HEK293 (cell line): ENCODE measurements at regions not wholly inside any gene's neighbourhood (a gene's known extent, or its start where the extent isn't known, plus 50 kb on each side); places are given as distances from the start of the nearest gene placed in this dataset.

ENCODE experiments used
- CTCF ChIA-PET: fragments of 350-600 bp; formaldehyde crosslinking; extraction: SDS; loops from one replicate; lab custom pipeline; 2021; ENCODE audit warnings: antibody characterized with exemption; lab: Yijun Ruan, JAX
- POLR2A ChIA-PET: fragments of 300-600 bp; formaldehyde crosslinking; extraction: SDS; loops from one replicate; lab custom pipeline; 2020; ENCODE audit warnings: antibody characterized with exemption, inconsistent platforms; lab: Yijun Ruan, JAX
- H3K27ac ChIP-seq: fragments of 200-500 bp; sonication (Bioruptor generic); 2 replicates; pipeline ENCODE4 v1.5.1; 2014; ENCODE audit warnings: low read depth, low read length, control low read depth, inconsistent platforms; ENCODE audit errors: extremely low read depth
- H3K36me3 ChIP-seq, 2 experiments: fragments of 200-500 bp in 1 of 2; sonication (Bioruptor generic) in 1 of 2; 1 replicate in 1 of 2; 2 replicates in 1 of 2; pipeline ENCODE4 v1.5.1; 2014 to 2017; ENCODE audit warnings: inconsistent platforms in 2 of 2, low read length in 2 of 2; ENCODE audit not compliant: control insufficient read depth in 2 of 2, insufficient read depth in 1 of 2
- H3K4me1 ChIP-seq: fragments of 200-500 bp; sonication (Bioruptor generic); 2 replicates; pipeline ENCODE4 v1.5.1; 2014; ENCODE audit warnings: mild to moderate bottlenecking, low read length, inconsistent platforms; ENCODE audit not compliant: control insufficient read depth, insufficient read depth
- H3K4me3 ChIP-seq: 2 replicates; pipeline ENCODE4 v1.5.1; 2011; ENCODE audit warnings: low read depth, mild to moderate bottlenecking, control low read depth, low read length, moderate library complexity
- H3K9me3 ChIP-seq: fragments of 200-500 bp; sonication (Bioruptor generic); 2 replicates; pipeline ENCODE4 v1.5.1; 2014; ENCODE audit warnings: low read depth, low read length, inconsistent platforms; ENCODE audit not compliant: control insufficient read depth, insufficient read depth
- CTCF ChIP-seq: fragments of 450-650 bp; formaldehyde crosslinking; IDR thresholded peaks from 2 replicates; pipeline ENCODE4 v1.5.1; 2016; ENCODE audit warnings: missing biosample characterization, missing genetic modification characterization
- HOXC10 ChIP-seq: sonication (generic); formaldehyde crosslinking; IDR thresholded peaks from 2 replicates; pipeline ENCODE4 v1.8.1; 2023; ENCODE audit warnings: mild to moderate bottlenecking, missing genetic modification reagents
- KLF1 ChIP-seq: fragments of 450-650 bp; formaldehyde crosslinking; IDR thresholded peaks from 2 replicates; pipeline ENCODE4 v1.5.1; 2016; ENCODE audit warnings: missing biosample characterization, missing genetic modification characterization
- KLF8 ChIP-seq: fragments of 450-650 bp; formaldehyde crosslinking; IDR thresholded peaks from 2 replicates; pipeline ENCODE4 v1.5.1; 2016; ENCODE audit warnings: missing biosample characterization, missing genetic modification characterization
- SALL2 ChIP-seq: fragments of 450-650 bp; formaldehyde crosslinking; IDR thresholded peaks from 2 replicates; pipeline ENCODE4 v1.5.0; 2017; ENCODE audit warnings: missing biosample characterization, mild to moderate bottlenecking, missing genetic modification characterization, borderline replicate concordance
- SCRT2 ChIP-seq: fragments of 450-650 bp; formaldehyde crosslinking; IDR thresholded peaks from 2 replicates; pipeline ENCODE4 v1.5.1; 2016; ENCODE audit warnings: missing biosample characterization, missing genetic modification characterization
- ZBTB20 ChIP-seq: fragments of 450-650 bp; formaldehyde crosslinking; IDR thresholded peaks from 2 replicates; pipeline ENCODE4 v1.5.1; 2016; ENCODE audit warnings: missing biosample characterization, missing genetic modification characterization
- ZBTB26 ChIP-seq: fragments of 450-650 bp; formaldehyde crosslinking; optimal IDR thresholded peaks from 2 replicates; pipeline ENCODE3; 2016; ENCODE audit warnings: missing biosample characterization, mild to moderate bottlenecking, missing genetic modification characterization
- ZBTB8A ChIP-seq: fragments of 450-650 bp; formaldehyde crosslinking; IDR thresholded peaks from 2 replicates; pipeline ENCODE4 v1.5.1; 2016; ENCODE audit warnings: missing biosample characterization, missing genetic modification characterization
- ZIC2 ChIP-seq: fragments of 450-650 bp; formaldehyde crosslinking; IDR thresholded peaks from 2 replicates; pipeline ENCODE4 v1.5.1; 2016; ENCODE audit warnings: missing biosample characterization, missing genetic modification characterization
- ZNF23 ChIP-seq: fragments of 450-650 bp; formaldehyde crosslinking; IDR thresholded peaks from 2 replicates; pipeline ENCODE4 v1.5.1; 2016; ENCODE audit warnings: missing biosample characterization, missing genetic modification characterization, borderline replicate concordance
- ZNF239 ChIP-seq: fragments of 450-650 bp; formaldehyde crosslinking; IDR thresholded peaks from 2 replicates; pipeline ENCODE4 v1.5.1; 2016; ENCODE audit warnings: missing biosample characterization, missing genetic modification characterization
- ZNF335 ChIP-seq: fragments of 450-650 bp; formaldehyde crosslinking; conservative IDR thresholded peaks from 2 replicates; pipeline ENCODE4 v1.5.1; 2016; ENCODE audit warnings: missing biosample characterization, missing genetic modification characterization
- ZNF423 ChIP-seq: fragments of 450-650 bp; formaldehyde crosslinking; IDR thresholded peaks from 2 replicates; pipeline ENCODE4 v1.5.1; 2016; ENCODE audit warnings: missing biosample characterization, missing genetic modification characterization
- ZNF501 ChIP-seq: fragments of 450-650 bp; formaldehyde crosslinking; IDR thresholded peaks from 2 replicates; pipeline ENCODE4 v1.5.1; 2016; ENCODE audit warnings: missing biosample characterization, missing genetic modification characterization
- ZNF561 ChIP-seq: fragments of 450-650 bp; IDR thresholded peaks from 2 replicates; pipeline ENCODE4 v1.5.1; 2018; ENCODE audit warnings: missing biosample characterization, missing genetic modification characterization, borderline replicate concordance
- ZNF596 ChIP-seq: fragments of 450-650 bp; IDR thresholded peaks from 2 replicates; pipeline ENCODE4 v1.5.0; 2018; ENCODE audit warnings: missing biosample characterization, mild to moderate bottlenecking, missing genetic modification characterization, moderate library complexity
- ZNF777 ChIP-seq: fragments of 450-650 bp; formaldehyde crosslinking; IDR thresholded peaks from 2 replicates; pipeline ENCODE4 v1.5.1; 2017; ENCODE audit warnings: missing biosample characterization, missing genetic modification characterization, borderline replicate concordance
- ZSCAN30 ChIP-seq: fragments of 450-650 bp; IDR thresholded peaks from 2 replicates; pipeline ENCODE4 v1.5.1; 2018; ENCODE audit warnings: missing biosample characterization, mild to moderate bottlenecking, missing genetic modification characterization, moderate library complexity
- TF ChIP-seq, protein P1 (sequence below): fragments of 450-650 bp; formaldehyde crosslinking; IDR thresholded peaks from 2 replicates; pipeline ENCODE4 v1.5.1; 2017; ENCODE audit warnings: missing biosample characterization, missing genetic modification characterization
- TF ChIP-seq, protein P2 (sequence below): fragments of 450-650 bp; formaldehyde crosslinking; IDR thresholded peaks from 2 replicates; pipeline ENCODE4 v1.5.1; 2017; ENCODE audit warnings: missing biosample characterization, mild to moderate bottlenecking, missing genetic modification characterization, moderate library complexity
- TF ChIP-seq, protein P3 (sequence below): fragments of 450-650 bp; formaldehyde crosslinking; IDR thresholded peaks from 2 replicates; pipeline ENCODE4 v1.5.1; 2016; ENCODE audit warnings: missing biosample characterization, missing genetic modification characterization

- Histone ChIP-seq H3K4me1 (peaks cover 10% of the 10 kb centered on the region), H3K27ac (peak overlapping the region; percentile 70; the same call in 1 of the 2 replicates), H3K4me3 (peak overlapping the region; percentile 37), H3K36me3 (no peaks in the 10 kb centered on the region; a peak in 1 of 3 replicates), H3K9me3 (no peaks in the 10 kb centered on the region)
- ChIA-PET CTCF (interaction anchor here (0.6 to 1.5 kb wide), 5 partner anchors 101 to 976 kb away, joined by 3 to 5 read pairs (median 3); no protein-coding TSS in a partner anchor), POLR2A (interaction anchor here (1.1 kb wide), 1 partner anchor 21 kb away, joined by 3 read pairs; no protein-coding TSS in a partner anchor)
- TF ChIP-seq, protein P1, sequence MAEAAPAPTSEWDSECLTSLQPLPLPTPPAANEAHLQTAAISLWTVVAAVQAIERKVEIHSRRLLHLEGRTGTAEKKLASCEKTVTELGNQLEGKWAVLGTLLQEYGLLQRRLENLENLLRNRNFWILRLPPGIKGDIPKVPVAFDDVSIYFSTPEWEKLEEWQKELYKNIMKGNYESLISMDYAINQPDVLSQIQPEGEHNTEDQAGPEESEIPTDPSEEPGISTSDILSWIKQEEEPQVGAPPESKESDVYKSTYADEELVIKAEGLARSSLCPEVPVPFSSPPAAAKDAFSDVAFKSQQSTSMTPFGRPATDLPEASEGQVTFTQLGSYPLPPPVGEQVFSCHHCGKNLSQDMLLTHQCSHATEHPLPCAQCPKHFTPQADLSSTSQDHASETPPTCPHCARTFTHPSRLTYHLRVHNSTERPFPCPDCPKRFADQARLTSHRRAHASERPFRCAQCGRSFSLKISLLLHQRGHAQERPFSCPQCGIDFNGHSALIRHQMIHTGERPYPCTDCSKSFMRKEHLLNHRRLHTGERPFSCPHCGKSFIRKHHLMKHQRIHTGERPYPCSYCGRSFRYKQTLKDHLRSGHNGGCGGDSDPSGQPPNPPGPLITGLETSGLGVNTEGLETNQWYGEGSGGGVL (tag by site-specific recombination), result 0 out of 2 replicates have a peak, but pooled peaks have one; percentile 25
- peak; percentile 61; the same call in 1 of the 2 replicates for TF ChIP-seq ZBTB20 (tag by site-specific recombination)
- peak; percentile 92 for TF ChIP-seq ZBTB8A (tag by site-specific recombination)
- 0 out of 2 replicates have a peak, but pooled peaks have one; percentile 17 for TF ChIP-seq KLF1 (tag by site-specific recombination)
- 0 out of 2 replicates have a peak, but pooled peaks have one; percentile 14 for TF ChIP-seq ZSCAN30 (tag by site-specific recombination)
- TF ChIP-seq ZNF423 (tag by site-specific recombination), result 0 out of 2 replicates have a peak, but pooled peaks have one; percentile 63
- TF ChIP-seq ZNF239 (tag by site-specific recombination), result no peak
- TF ChIP-seq SALL2 (tag by site-specific recombination), result no peak
- no peak for TF ChIP-seq ZNF23 (tag by site-specific recombination)
- TF ChIP-seq ZIC2 (tag by site-specific recombination), result peak; percentile 44; the same call in 1 of the 2 replicates
- peak; percentile 69 for TF ChIP-seq ZBTB26 (tag by site-specific recombination)
- TF ChIP-seq, protein P2, sequence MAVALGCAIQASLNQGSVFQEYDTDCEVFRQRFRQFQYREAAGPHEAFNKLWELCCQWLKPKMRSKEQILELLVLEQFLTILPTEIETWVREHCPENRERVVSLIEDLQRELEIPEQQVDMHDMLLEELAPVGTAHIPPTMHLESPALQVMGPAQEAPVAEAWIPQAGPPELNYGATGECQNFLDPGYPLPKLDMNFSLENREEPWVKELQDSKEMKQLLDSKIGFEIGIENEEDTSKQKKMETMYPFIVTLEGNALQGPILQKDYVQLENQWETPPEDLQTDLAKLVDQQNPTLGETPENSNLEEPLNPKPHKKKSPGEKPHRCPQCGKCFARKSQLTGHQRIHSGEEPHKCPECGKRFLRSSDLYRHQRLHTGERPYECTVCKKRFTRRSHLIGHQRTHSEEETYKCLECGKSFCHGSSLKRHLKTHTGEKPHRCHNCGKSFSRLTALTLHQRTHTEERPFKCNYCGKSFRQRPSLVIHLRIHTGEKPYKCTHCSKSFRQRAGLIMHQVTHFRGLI (tag by site-specific recombination), result no peak
- TF ChIP-seq ZNF501, result peak; percentile 33; the same call in 1 of the 2 replicates
- TF ChIP-seq, protein P3, sequence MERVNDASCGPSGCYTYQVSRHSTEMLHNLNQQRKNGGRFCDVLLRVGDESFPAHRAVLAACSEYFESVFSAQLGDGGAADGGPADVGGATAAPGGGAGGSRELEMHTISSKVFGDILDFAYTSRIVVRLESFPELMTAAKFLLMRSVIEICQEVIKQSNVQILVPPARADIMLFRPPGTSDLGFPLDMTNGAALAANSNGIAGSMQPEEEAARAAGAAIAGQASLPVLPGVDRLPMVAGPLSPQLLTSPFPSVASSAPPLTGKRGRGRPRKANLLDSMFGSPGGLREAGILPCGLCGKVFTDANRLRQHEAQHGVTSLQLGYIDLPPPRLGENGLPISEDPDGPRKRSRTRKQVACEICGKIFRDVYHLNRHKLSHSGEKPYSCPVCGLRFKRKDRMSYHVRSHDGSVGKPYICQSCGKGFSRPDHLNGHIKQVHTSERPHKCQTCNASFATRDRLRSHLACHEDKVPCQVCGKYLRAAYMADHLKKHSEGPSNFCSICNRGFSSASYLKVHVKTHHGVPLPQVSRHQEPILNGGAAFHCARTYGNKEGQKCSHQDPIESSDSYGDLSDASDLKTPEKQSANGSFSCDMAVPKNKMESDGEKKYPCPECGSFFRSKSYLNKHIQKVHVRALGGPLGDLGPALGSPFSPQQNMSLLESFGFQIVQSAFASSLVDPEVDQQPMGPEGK (tag by site-specific recombination), result peak; percentile 41; the same call in 1 of the 2 replicates
- peak; percentile 51; the same call in 1 of the 2 replicates for TF ChIP-seq SCRT2
- peak; percentile 79; the same call in 1 of the 2 replicates for TF ChIP-seq ZNF777 (tag by site-specific recombination)
- TF ChIP-seq ZNF596, result peak; percentile 51; the same call in 1 of the 2 replicates
- TF ChIP-seq ZNF335 (tag by site-specific recombination), result peak; percentile 93
- TF ChIP-seq HOXC10 (CRISPR knock-in tag), result no peak
- TF ChIP-seq ZNF561 (tag by site-specific recombination), result peak; percentile 24; the same call in 1 of the 2 replicates
- no peak for TF ChIP-seq KLF8 (tag by site-specific recombination)
- TF ChIP-seq CTCF (tag by site-specific recombination), result 0 out of 2 replicates have a peak, but pooled peaks have one; percentile 20
These were observed 130.3 kb downstream of the NDUFA12 start for GRCh38 chr12:94872971-94873733.
